Renal pelvis (tissue), 1 donor: ENCODE measurements at regions not wholly inside any gene's neighbourhood (a gene's known extent, or its start where the extent isn't known, plus 50 kb on each side); places are given as distances from the start of the nearest gene placed in this dataset.

Experiments
- DNase-seq: peaks from one replicate; pipeline ENCODE4 v3.0.0-alpha.2; 2013

- no peak for DNase-seq
These were observed 440.0 kb upstream of the ANO3 start for GRCh38 chr11:25891960-25892359.

- no peak for DNase-seq
These were observed 432.2 kb upstream of the ANO3 start for GRCh38 chr11:25899617-25900160.

DNA sequence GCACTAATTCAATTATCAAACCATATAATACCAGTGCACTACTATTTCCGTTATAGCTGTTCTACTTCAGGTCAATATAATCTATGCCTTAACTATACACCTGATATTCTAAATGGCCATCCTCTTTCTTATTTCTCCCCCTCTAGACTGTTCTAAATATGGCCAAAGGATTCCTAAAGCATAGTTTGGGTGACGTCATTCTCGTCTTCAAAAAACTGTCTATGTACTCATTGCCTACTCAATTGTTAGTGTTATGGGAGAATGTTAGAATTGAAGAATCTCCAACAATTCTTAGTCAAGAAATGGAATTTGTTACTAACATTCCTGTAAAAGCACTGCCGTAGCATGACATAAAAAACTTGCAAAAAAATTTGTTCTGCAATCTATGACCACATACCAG lies 431.1 kb upstream of the ANO3 start:
- no peak for DNase-seq

DNA sequence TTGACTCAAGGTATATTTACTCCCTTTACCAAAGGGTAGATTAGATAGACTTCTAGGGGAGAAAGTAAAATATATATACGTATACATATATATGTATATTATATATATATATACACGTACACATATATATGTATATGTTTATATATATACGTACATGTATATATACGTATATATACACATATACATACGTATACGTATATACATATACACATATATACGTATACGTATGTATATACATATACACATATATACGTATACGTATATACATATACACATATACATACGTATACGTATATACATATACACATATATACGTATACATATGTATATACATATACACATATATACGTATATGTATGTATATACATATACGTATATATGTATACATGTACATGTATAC lies 430.5 kb upstream of the ANO3 start:
- DNase-seq, result no peak

GRCh38 chr11:25902476-25902875 lies 429.5 kb upstream of the ANO3 start:
- no peak for DNase-seq

GRCh38 chr11:25908726-25909125 lies 423.2 kb upstream of the ANO3 start:
- no peak for DNase-seq

DNA sequence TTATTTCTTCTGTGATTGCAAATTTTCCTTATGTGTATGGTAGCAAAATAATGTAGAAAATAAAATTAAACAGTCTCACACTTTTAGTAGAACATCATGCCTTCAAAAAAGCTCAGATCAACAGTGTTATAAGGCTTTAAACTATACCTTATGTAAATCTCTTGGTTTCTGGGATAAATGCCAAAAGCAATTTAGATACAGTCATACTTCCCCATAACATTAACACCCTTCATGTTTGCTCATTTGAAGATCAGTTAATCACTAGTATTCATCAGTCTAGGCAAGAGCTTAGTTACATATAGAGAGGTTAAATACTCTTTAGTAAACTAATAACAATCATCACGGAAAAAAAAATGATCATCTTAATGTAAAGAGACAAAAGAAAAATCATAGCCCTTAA lies 421.8 kb upstream of the ANO3 start:
- no peak for DNase-seq

- peak; percentile 31 for DNase-seq
These were observed 411.6 kb upstream of the ANO3 start for GRCh38 chr11:25920356-25920755.

DNA sequence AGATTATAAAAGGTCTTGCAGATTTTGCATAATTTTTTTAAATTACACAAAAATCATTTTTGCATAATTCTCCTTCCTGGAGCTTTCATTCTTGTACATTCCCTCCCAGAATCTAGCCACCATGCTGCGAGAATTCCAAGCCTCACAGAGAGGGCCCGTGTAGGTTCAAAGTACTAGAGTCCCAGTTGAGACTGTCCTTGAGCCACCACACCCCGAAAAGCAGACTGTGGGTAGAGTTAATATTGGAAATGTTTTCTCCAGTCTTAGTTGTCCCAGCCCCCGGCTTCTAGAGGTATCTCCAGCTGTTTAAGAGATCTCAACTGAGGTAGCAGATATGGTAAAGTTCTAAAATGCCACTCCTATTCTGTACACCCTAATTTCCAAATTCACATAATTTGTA lies 407.3 kb upstream of the ANO3 start:
- no peak for DNase-seq

DNA sequence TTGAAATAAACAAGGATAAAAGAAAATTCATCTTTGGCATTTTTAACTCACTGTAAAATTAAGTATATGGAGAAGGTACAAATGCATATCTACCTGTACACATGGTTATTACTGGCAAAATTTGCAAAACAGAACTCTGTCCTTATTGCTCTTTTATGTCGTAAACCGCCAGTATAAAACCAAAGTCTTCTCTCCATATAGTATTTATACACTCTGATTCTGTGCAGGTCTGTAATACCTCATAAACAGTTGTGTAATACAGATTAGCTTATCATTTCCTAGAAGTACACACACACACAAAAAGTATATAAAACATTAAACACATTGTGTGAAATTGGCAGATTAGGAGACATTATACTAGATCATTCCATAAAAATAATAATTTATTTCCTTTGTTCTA lies 406.6 kb upstream of the ANO3 start:
- no peak for DNase-seq

DNA sequence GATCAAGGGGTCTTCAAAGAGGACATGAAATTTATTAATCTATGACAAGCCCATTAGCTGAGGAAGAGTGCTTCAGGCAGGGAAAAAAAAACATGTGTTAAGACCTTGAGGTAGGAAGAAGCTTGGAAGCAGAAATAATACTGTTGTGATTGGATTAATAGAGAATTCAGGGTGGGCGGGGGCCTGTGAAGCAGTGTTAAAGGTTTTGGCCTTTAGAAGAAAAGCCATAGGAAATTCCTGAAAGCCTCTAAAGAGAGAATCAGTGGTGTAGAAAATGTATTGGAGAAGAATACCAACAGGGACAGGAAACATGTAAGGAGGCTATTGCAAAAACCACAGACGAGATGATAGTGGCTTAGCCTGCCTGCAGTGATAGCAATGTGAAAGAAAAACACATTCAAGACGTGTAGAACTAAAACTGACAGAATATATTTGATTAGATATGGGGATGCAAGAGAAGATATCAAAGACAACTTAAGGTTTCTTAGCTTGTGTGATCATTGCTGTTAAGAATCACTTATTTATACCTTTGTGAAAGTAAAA lies 404.4 kb upstream of the ANO3 start:
- DNase-seq, result no peak

GRCh38 chr11:25928076-25928475 lies 403.9 kb upstream of the ANO3 start:
- no peak for DNase-seq

- DNase-seq, result no peak
These were observed 393.0 kb upstream of the ANO3 start for GRCh38 chr11:25938952-25939351.

DNA sequence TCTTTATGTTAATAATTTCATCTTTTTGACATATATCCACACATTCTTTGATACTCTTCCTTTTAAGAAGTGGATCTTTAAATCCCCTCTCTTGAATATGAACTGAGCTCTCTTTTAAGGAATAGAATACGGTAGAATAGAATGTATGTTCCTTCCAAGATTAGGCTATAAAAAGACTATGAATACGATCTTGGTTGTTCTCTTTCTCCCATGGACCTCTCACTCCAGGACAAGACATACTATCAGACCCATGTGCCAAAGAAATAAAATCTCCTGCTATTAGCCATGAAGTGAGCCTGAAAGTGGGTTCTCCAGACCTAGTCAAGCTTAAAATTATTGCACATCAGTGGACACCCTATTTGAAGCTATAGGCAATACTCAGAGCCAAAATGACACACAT lies 392.2 kb upstream of the ANO3 start:
- no peak for DNase-seq

- no peak for DNase-seq
These were observed 390.6 kb upstream of the ANO3 start for GRCh38 chr11:25941353-25941752.

DNA sequence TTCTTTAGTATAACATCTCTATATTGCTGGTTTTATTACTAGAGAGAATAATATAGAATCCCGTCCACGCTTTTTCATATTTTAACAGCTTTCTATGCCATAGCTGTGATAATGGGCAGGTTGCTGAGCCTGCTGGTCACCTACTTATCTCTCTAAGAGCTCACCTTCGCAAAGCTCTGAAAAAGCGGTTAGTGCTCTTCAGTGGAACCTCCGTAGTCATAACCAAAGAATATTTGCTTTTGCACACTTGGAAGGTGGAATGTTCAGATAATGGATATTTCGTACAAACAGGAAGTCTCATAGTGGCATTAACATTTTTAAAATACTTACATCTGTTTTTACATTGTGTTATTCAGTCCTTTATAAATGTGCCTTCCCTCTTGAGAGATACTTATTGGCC lies 388.9 kb upstream of the ANO3 start:
- DNase-seq, result no peak

GRCh38 chr11:25943777-25944661 lies 387.9 kb upstream of the ANO3 start:
- DNase-seq, result no peak

- DNase-seq, result no peak
These were observed 382.0 kb upstream of the ANO3 start for GRCh38 chr11:25949918-25950317.

DNA sequence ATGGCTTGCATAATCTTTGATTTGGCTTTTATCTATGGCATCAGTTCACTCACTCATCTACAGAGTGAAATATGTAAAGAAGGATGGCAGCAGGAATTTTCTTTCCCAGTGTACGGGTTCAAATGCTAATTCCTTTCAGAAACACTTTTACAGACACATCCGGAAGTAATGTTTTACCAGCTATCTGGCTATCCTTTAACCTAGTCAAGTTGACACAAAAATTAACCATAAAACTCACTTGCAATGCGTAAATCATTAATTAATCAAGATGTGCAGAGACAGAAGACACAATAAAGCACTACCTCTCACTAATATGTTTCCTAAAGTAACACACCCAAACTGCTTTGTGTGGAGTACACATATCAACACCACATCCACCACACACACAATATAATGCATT lies 378.9 kb upstream of the ANO3 start:
- no peak for DNase-seq

DNA sequence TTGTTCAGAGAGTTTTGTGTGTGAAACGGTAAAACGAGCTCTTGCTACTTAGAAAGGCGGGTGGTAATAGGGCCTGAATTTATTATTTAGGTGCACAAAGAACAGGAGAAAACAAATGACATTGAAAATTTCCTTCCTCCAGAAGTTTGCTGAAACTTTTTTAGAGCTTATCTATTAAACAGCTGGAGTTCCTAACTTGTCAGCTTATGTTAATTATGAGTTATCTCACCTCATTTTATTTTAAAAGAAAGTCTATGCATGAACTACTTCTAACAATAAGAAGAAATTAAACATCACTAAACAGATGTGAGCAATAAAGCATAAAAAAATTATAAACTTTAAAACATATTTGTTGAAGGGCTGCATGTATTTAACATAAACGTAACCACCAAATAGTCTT lies 373.9 kb upstream of the ANO3 start:
- no peak for DNase-seq

DNA sequence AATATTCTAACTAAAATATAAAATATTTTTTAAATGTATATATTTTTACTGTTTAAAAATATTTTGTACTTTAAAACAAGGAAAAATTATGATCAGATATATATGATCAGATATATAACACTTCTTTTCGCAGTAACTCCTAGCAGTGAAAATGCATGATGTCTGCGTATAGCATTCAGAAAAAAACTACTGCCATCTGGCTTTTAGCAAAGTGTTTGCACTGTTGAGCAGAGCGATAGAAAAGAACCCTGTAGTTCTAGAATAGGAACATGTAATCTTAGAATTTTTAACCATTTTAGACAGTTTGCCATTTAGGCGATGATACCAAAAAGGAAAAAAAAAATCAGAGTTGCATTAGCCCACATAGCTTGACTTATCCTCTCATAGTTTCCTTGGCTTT lies 370.4 kb upstream of the ANO3 start:
- DNase-seq, result no peak

DNA sequence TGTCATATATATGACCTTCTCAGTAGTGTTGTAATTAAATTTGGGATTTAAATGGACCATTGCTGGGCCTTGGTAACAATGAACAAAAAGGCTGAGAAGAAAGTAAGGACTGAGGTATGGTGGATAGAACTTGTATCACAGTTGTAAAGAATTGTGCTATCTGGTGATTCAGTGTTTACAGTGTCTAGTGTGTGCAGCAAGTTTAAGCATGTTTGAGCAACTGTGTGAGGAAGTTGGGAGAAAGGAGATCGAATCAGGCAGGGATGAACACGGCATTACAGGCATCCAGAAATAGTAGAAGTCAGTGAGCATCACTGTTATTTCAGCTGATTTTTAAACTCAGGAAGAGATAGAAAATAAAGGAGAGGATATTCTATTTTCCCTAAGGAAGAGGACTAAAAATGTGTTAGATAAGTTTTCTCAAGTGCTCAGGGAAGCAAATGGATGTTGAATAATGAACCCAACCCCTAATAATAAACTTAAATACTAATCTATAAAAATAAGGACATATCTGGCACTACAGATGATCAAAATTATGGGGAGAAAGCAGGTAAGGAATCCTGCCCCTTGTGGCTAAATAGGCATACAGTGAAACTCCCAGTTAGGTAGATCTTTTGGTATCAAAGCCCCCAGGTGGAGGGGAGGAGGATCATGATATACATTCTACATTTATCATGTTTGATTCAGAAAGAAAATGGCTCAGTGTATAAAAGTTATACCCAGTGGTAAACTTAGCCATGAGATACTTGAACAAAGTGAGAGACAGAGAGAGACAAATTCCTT lies 361.0 kb upstream of the ANO3 start:
- no peak for DNase-seq

GRCh38 chr11:25980091-25980490 lies 351.8 kb upstream of the ANO3 start:
- DNase-seq, result no peak
